NCI-H146 (cell line): ENCODE measurements at regions not wholly inside any gene's neighbourhood (a gene's known extent, or its start where the extent isn't known, plus 50 kb on each side); places are given as distances from the start of the nearest gene placed in this dataset.

ENCODE experiments used
- DNase-seq: peaks from one replicate; lab custom pipeline; 2025; lab: John Stamatoyannopoulos, UW

- DNase-seq: no peak
Observed at GRCh38 chr3:188041193-188041592, 112.8 kb upstream of the LPP start.

- DNase-seq: no peak
Observed at GRCh38 chr3:188041895-188042294, 112.1 kb upstream of the LPP start.

- no peak for DNase-seq
Observed at GRCh38 chr3:188042466-188042865, 111.5 kb upstream of the LPP start.

GRCh38 chr3:188043891-188044290 is 110.1 kb upstream of the LPP start:
- no peak for DNase-seq

- no peak for DNase-seq
Observed at GRCh38 chr3:188046561-188047211, 107.3 kb upstream of the LPP start.

- DNase-seq: no peak
Observed at GRCh38 chr3:188047536-188047935, 106.4 kb upstream of the LPP start.

GRCh38 chr3:188049606-188050530 is 104.1 kb upstream of the LPP start:
- DNase-seq: no peak

GRCh38 chr3:188051801-188052168 is 102.2 kb upstream of the LPP start:
- DNase-seq: no peak

GRCh38 chr3:188052169-188053035 is 101.6 kb upstream of the LPP start:
- no peak for DNase-seq

GRCh38 chr3:188053036-188053340 is 101.0 kb upstream of the LPP start:
- no peak for DNase-seq

- no peak for DNase-seq
Observed at GRCh38 chr3:188053710-188054380, 100.1 kb upstream of the LPP start.

- no peak for DNase-seq
Observed at GRCh38 chr3:188054541-188054940, 99.4 kb upstream of the LPP start.

- DNase-seq: no peak
Observed at GRCh38 chr3:188055388-188055787, 98.6 kb upstream of the LPP start.

- no peak for DNase-seq
Observed at GRCh38 chr3:188057124-188057523, 96.8 kb upstream of the LPP start.

GRCh38 chr3:188058569-188059184 is 95.3 kb upstream of the LPP start:
- no peak for DNase-seq

GRCh38 chr3:188059351-188059750 is 94.6 kb upstream of the LPP start:
- no peak for DNase-seq

- DNase-seq: no peak
Observed at GRCh38 chr3:188060264-188060835, 93.6 kb upstream of the LPP start.

- no peak for DNase-seq
Observed at GRCh38 chr3:188060840-188061544, 93.0 kb upstream of the LPP start.

GRCh38 chr3:188062216-188062615 is 91.7 kb upstream of the LPP start:
- no peak for DNase-seq

- no peak for DNase-seq
Observed at GRCh38 chr3:188064831-188065493, 89.0 kb upstream of the LPP start.
